ENCODE measurements at regions not wholly inside any gene's neighbourhood (a gene's known extent, or its start where the extent isn't known, plus 50 kb on each side); places are given as distances from the start of the nearest gene placed in this dataset.

DNA sequence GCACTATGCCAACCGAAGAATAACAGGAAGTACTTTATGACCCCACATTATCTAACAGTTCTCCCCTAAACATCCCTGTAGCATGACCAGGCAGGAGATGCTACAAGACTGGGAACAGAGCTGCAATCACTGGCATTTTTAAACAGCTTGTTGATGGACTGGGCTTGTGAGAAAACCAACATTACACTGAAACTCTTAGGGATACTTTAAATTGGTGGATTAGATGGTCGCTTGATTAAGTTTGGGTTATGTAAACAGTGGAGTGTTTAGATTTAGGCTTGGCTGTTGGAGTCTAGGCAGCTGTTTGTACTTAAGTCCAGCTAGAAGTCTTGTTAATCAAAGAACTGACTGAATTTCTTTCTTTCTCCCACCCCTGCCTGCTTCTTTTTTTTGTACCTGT, 234.1 kb upstream of the BMP2 start:
- Histone ChIP-seq H3K4me1 (ENCODE audit: control insufficient read depth in 2 of 2, insufficient read depth in 2 of 2, low read length in 2 of 2) (no peaks in the 10 kb centered on the region), H3K4me3 (ENCODE audit: low read length in 2 of 2) (no peak overlapping the region), H3K27ac (ENCODE audit: low read depth in 1 of 2, low read length in 1 of 2) (no peak overlapping the region), H3K9me3 (ENCODE audit: control insufficient read depth in 2 of 2, insufficient read depth in 1 of 2, low read length in 1 of 2) (no peaks in the 10 kb centered on the region), H3K27me3 (ENCODE audit: control insufficient read depth in 2 of 2, insufficient read depth in 1 of 2, low read length in 1 of 2) (no peaks in the 10 kb centered on the region), H3K36me3 (ENCODE audit: control insufficient read depth in 2 of 2, insufficient read depth in 2 of 2, low read length in 1 of 2) (no peaks in the 10 kb centered on the region)
- WGBS, result 55% methylated on average over 2 of the region's 2 CpGs
- DNase-seq (ENCODE audit: low read depth in 6 of 9, low spot score in 9 of 9), result no peak

GRCh38 chr20:6530779-6531315, 236.6 kb upstream of the BMP2 start:
- Histone ChIP-seq H3K36me3 (ENCODE audit: control insufficient read depth in 2 of 2, insufficient read depth in 2 of 2, low read length in 1 of 2) (no peaks in the 10 kb centered on the region), H3K27ac (ENCODE audit: low read depth in 1 of 2, low read length in 1 of 2) (no peak overlapping the region), H3K9me3 (ENCODE audit: control insufficient read depth in 2 of 2, insufficient read depth in 1 of 2, low read length in 1 of 2) (no peaks in the 10 kb centered on the region), H3K4me3 (ENCODE audit: low read length in 2 of 2) (no peak overlapping the region), H3K27me3 (ENCODE audit: control insufficient read depth in 2 of 2, insufficient read depth in 1 of 2, low read length in 1 of 2) (no peaks in the 10 kb centered on the region), H3K4me1 (ENCODE audit: control insufficient read depth in 2 of 2, insufficient read depth in 2 of 2, low read length in 2 of 2) (no peaks in the 10 kb centered on the region)
- 94% methylated on average over 3 of the region's 3 CpGs for WGBS
- DNase-seq (ENCODE audit: low read depth in 6 of 9, low spot score in 9 of 9), result no peak

DNA sequence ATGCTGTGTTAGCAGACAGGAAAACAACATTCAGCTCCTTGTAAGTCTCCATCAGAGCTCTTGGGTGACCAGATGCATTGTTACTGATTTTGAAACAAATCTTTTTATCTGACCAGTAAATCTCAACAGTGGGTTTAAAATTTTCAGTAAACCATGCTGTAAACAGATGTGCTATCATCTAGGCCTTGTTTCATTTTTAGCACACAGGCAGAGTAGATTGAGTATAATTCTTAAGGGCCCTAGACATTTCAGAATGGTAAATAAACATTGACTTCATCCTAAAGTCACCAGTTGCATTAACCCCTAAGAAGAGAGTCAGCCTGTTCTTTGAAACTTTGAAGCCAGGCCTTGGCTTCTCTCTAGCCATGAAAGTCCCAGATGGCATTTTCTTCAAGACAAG, 237.2 kb upstream of the BMP2 start:
- no peaks in the 10 kb centered on the region for H3K36me3 ChIP-seq (ENCODE audit: control insufficient read depth in 2 of 2, insufficient read depth in 2 of 2, low read length in 1 of 2)
- DNase-seq (ENCODE audit: low read depth in 6 of 9, low spot score in 9 of 9), result no peak
- peaks cover under 1 to 1% of the 10 kb centered on the region in 2 donors for H3K9me3 ChIP-seq (ENCODE audit: control insufficient read depth in 2 of 2, insufficient read depth in 1 of 2, low read length in 1 of 2)
- no peak overlapping the region for H3K4me3 ChIP-seq (ENCODE audit: low read length in 2 of 2)
- H3K27me3 ChIP-seq (ENCODE audit: control insufficient read depth in 2 of 2, insufficient read depth in 1 of 2, low read length in 1 of 2), result no peaks in the 10 kb centered on the region
- H3K27ac ChIP-seq (ENCODE audit: low read depth in 1 of 2, low read length in 1 of 2), result no peak overlapping the region
- no peaks in the 10 kb centered on the region for H3K4me1 ChIP-seq (ENCODE audit: control insufficient read depth in 2 of 2, insufficient read depth in 2 of 2, low read length in 2 of 2)

DNA sequence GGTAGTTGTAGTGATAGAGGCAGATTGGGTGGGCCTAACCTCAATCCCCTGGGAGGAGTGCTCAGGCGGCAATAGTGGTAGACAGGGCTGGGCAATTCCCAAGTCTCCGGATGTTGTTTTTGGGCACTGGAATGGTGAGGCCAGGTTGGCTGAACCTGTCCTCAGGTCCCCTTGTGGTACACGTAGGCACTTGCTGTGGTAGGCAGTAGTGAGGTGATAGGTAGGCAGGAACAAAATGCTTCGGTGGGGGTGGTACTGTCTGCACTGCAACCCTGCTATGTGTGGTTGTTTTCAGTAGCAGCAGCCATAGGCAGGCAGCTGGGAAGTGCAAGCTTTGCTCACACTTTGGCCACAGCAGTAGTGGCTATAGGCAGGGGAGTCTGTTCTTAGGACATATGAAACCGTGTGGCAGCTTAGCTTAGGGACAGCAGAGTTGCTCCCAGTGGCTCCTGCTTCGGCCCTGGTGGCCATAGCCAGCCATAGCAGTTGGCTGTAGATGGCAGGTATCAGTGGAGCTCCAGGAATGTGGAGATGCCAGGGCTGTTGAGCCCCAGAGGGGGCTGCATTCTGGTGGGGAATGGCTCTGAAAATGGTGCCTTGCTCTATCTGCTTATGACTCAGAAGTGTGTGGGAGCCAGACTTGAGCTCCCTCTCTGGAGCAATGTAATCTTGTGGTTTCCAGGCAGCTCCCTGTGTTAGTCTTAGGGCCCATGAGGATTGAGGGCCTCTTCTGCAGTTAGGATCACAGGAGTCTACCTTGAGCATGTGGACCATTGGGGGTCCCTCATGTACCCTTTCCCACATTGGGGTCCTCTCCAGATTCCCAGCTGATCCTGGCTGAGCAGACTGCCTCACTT, 241.8 kb upstream of the BMP2 start:
- no peaks in the 10 kb centered on the region for H3K36me3 ChIP-seq (ENCODE audit: control insufficient read depth in 2 of 2, insufficient read depth in 2 of 2, low read length in 1 of 2)
- DNase-seq (ENCODE audit: low read depth in 6 of 9, low spot score in 9 of 9), result no peak
- H3K4me1 ChIP-seq (ENCODE audit: control insufficient read depth in 2 of 2, insufficient read depth in 2 of 2, low read length in 2 of 2), result no peaks in the 10 kb centered on the region
- H3K27me3 ChIP-seq (ENCODE audit: control insufficient read depth in 2 of 2, insufficient read depth in 1 of 2, low read length in 1 of 2), result no peaks in the 10 kb centered on the region
- H3K27ac ChIP-seq (ENCODE audit: low read depth in 1 of 2, low read length in 1 of 2), result no peak overlapping the region
- no peak overlapping the region for H3K4me3 ChIP-seq (ENCODE audit: low read length in 2 of 2)
- WGBS, result 74% methylated on average over 6 of the region's 6 CpGs
- H3K9me3 ChIP-seq (ENCODE audit: control insufficient read depth in 2 of 2, insufficient read depth in 1 of 2, low read length in 1 of 2), result peaks cover 1 to 6% of the 10 kb centered on the region in 2 donors

- Histone ChIP-seq H3K4me1 (ENCODE audit: control insufficient read depth in 2 of 2, insufficient read depth in 2 of 2, low read length in 2 of 2) (no peaks in the 10 kb centered on the region), H3K36me3 (ENCODE audit: control insufficient read depth in 2 of 2, insufficient read depth in 2 of 2, low read length in 1 of 2) (no peaks in the 10 kb centered on the region), H3K27ac (ENCODE audit: low read depth in 1 of 2, low read length in 1 of 2) (no peak overlapping the region), H3K27me3 (ENCODE audit: control insufficient read depth in 2 of 2, insufficient read depth in 1 of 2, low read length in 1 of 2) (no peaks in the 10 kb centered on the region), H3K4me3 (ENCODE audit: low read length in 2 of 2) (no peak overlapping the region), H3K9me3 (ENCODE audit: control insufficient read depth in 2 of 2, insufficient read depth in 1 of 2, low read length in 1 of 2) (peaks cover 1 to 6% of the 10 kb centered on the region in 2 donors)
- DNase-seq (ENCODE audit: low read depth in 6 of 9, low spot score in 9 of 9), result no peak
- 94% methylated on average over 3 of the region's 3 CpGs for WGBS
Observed at GRCh38 chr20:6524305-6524704, 243.2 kb upstream of the BMP2 start.

DNA sequence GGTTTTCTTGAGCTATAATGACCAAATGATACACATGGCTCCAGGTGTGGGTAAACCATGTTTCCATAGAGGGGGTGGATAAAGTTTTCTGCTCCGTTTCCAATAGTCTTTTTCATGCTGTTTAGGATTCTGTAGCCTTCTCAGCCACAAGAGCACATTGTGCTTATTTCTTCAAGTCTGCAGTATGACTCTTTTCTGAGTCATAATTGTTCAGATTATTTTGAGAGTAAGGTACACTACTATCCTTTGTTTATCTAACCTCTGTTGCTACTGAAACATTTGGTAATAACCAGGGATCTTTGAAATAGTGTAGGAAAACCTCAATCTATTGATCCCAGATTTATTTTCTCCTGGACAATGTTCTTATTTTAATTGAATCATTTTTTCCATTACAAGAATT, 247.9 kb upstream of the BMP2 start:
- Histone ChIP-seq H3K4me3 (ENCODE audit: low read length in 2 of 2) (no peak overlapping the region), H3K27ac (ENCODE audit: low read depth in 1 of 2, low read length in 1 of 2) (no peak overlapping the region), H3K4me1 (ENCODE audit: control insufficient read depth in 2 of 2, insufficient read depth in 2 of 2, low read length in 2 of 2) (no peaks in the 10 kb centered on the region), H3K27me3 (ENCODE audit: control insufficient read depth in 2 of 2, insufficient read depth in 1 of 2, low read length in 1 of 2) (no peaks in the 10 kb centered on the region), H3K36me3 (ENCODE audit: control insufficient read depth in 2 of 2, insufficient read depth in 2 of 2, low read length in 1 of 2) (no peaks in the 10 kb centered on the region), H3K9me3 (ENCODE audit: control insufficient read depth in 2 of 2, insufficient read depth in 1 of 2, low read length in 1 of 2) (no peaks in the 10 kb centered on the region)
- DNase-seq (ENCODE audit: low read depth in 6 of 9, low spot score in 9 of 9), result no peak
- 79% methylated on average over 1 of the region's 1 CpG for WGBS

GRCh38 chr20:6515261-6515660, 252.2 kb upstream of the BMP2 start:
- 6% methylated on average over 1 of the region's 1 CpG for WGBS
- H3K9me3 ChIP-seq (ENCODE audit: control insufficient read depth in 2 of 2, insufficient read depth in 1 of 2, low read length in 1 of 2), result no peaks in the 10 kb centered on the region
- no peak overlapping the region for H3K27ac ChIP-seq (ENCODE audit: low read depth in 1 of 2, low read length in 1 of 2)
- no peaks in the 10 kb centered on the region for H3K4me1 ChIP-seq (ENCODE audit: control insufficient read depth in 2 of 2, insufficient read depth in 2 of 2, low read length in 2 of 2)
- H3K27me3 ChIP-seq (ENCODE audit: control insufficient read depth in 2 of 2, insufficient read depth in 1 of 2, low read length in 1 of 2), result no peaks in the 10 kb centered on the region
- DNase-seq (ENCODE audit: low read depth in 6 of 9, low spot score in 9 of 9), result no peak
- no peaks in the 10 kb centered on the region for H3K36me3 ChIP-seq (ENCODE audit: control insufficient read depth in 2 of 2, insufficient read depth in 2 of 2, low read length in 1 of 2)
- no peak overlapping the region for H3K4me3 ChIP-seq (ENCODE audit: low read length in 2 of 2)

DNA sequence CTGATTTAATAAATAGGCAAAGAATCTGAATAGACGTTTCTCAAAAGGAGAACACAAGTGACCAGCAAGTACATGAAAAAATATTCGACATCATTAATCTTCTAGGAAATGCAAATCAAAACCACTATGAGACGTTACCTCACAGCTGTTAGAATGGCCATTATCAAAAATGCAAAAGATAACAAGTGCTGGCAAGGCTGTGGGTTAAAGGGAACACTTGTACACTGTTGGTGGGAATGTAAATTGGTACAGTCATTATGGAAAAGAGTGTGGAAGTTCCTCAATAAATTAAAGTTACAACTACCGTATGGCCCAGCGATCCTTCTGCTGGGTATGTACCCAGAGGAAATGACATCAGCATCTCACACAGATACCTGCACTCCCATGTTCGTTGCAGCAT, 253.9 kb upstream of the BMP2 start:
- H3K27me3 ChIP-seq (ENCODE audit: control insufficient read depth in 2 of 2, insufficient read depth in 1 of 2, low read length in 1 of 2), result no peaks in the 10 kb centered on the region
- H3K4me1 ChIP-seq (ENCODE audit: control insufficient read depth in 2 of 2, insufficient read depth in 2 of 2, low read length in 2 of 2), result no peaks in the 10 kb centered on the region
- DNase-seq (ENCODE audit: low read depth in 6 of 9, low spot score in 9 of 9), result no peak
- H3K27ac ChIP-seq (ENCODE audit: low read depth in 1 of 2, low read length in 1 of 2), result no peak overlapping the region
- H3K9me3 ChIP-seq (ENCODE audit: control insufficient read depth in 2 of 2, insufficient read depth in 1 of 2, low read length in 1 of 2), result no peaks in the 10 kb centered on the region
- no peaks in the 10 kb centered on the region for H3K36me3 ChIP-seq (ENCODE audit: control insufficient read depth in 2 of 2, insufficient read depth in 2 of 2, low read length in 1 of 2)
- WGBS, result 84% methylated on average over 6 of the region's 6 CpGs
- no peak overlapping the region for H3K4me3 ChIP-seq (ENCODE audit: low read length in 2 of 2)

- no peak for DNase-seq (ENCODE audit: low read depth in 6 of 9, low spot score in 9 of 9)
- Histone ChIP-seq H3K9me3 (ENCODE audit: control insufficient read depth in 2 of 2, insufficient read depth in 1 of 2, low read length in 1 of 2) (no peaks in the 10 kb centered on the region), H3K36me3 (ENCODE audit: control insufficient read depth in 2 of 2, insufficient read depth in 2 of 2, low read length in 1 of 2) (no peaks in the 10 kb centered on the region), H3K27ac (ENCODE audit: low read depth in 1 of 2, low read length in 1 of 2) (no peak overlapping the region), H3K4me3 (ENCODE audit: low read length in 2 of 2) (no peak overlapping the region), H3K27me3 (ENCODE audit: control insufficient read depth in 2 of 2, insufficient read depth in 1 of 2, low read length in 1 of 2) (no peaks in the 10 kb centered on the region), H3K4me1 (ENCODE audit: control insufficient read depth in 2 of 2, insufficient read depth in 2 of 2, low read length in 2 of 2) (no peaks in the 10 kb centered on the region)
- WGBS, result 44% methylated on average over 1 of the region's 1 CpG
Observed at GRCh38 chr20:6509374-6509773, 258.1 kb upstream of the BMP2 start.

All from thymus (tissue), 11 donors.